ENCODE measurements at regions not wholly inside any gene's neighbourhood (a gene's known extent, or its start where the extent isn't known, plus 50 kb on each side); places are given as distances from the start of the nearest gene placed in this dataset.

GRCh38 chr13:106683918-106684317, 116.0 kb upstream of the ARGLU1 start:
- H3K4me3 ChIP-seq = no peak overlapping the region
- no peaks in the 10 kb centered on the region for H3K9me3 ChIP-seq
- H3K4me1 ChIP-seq = no peaks in the 10 kb centered on the region
- H3K27ac ChIP-seq = no peak overlapping the region
- no peaks in the 10 kb centered on the region for H3K27me3 ChIP-seq
- TF ChIP-seq POLR2AphosphoS5 (IDR thresholded peaks at IDR 0.05) (no peak), CTCF (IDR thresholded peaks at IDR 0.05) (no peak), POLR2A (IDR thresholded peaks at IDR 0.05) (no peak)
- intact Hi-C loops (cut with DNase I; ENCODE audit: low total_unique reads) = no loop called here
- H3K36me3 ChIP-seq = no peaks in the 10 kb centered on the region
- DNase-seq (ENCODE audit: low spot score in 2 of 2) = no peak

GRCh38 chr13:106683179-106683578, 115.2 kb upstream of the ARGLU1 start:
- Histone ChIP-seq H3K36me3 (no peaks in the 10 kb centered on the region), H3K9me3 (no peaks in the 10 kb centered on the region), H3K27me3 (no peaks in the 10 kb centered on the region), H3K27ac (no peak overlapping the region), H3K4me1 (no peaks in the 10 kb centered on the region), H3K4me3 (no peak overlapping the region)
- TF ChIP-seq POLR2AphosphoS5 (IDR thresholded peaks at IDR 0.05) (no peak), POLR2A (IDR thresholded peaks at IDR 0.05) (no peak), CTCF (IDR thresholded peaks at IDR 0.05) (no peak)
- intact Hi-C loops (cut with DNase I; ENCODE audit: low total_unique reads) = no loop called here
- no peak for DNase-seq (ENCODE audit: low spot score in 2 of 2)

GRCh38 chr13:106681997-106682396, 114.1 kb upstream of the ARGLU1 start:
- Histone ChIP-seq H3K4me1 (no peaks in the 10 kb centered on the region), H3K4me3 (no peak overlapping the region), H3K27me3 (no peaks in the 10 kb centered on the region), H3K36me3 (no peaks in the 10 kb centered on the region), H3K27ac (no peak overlapping the region), H3K9me3 (no peaks in the 10 kb centered on the region)
- TF ChIP-seq POLR2A (IDR thresholded peaks at IDR 0.05) = no peak
- no peak for TF ChIP-seq POLR2AphosphoS5 (IDR thresholded peaks at IDR 0.05)
- no peak for TF ChIP-seq CTCF (IDR thresholded peaks at IDR 0.05)
- intact Hi-C loops (cut with DNase I; ENCODE audit: low total_unique reads) = no loop called here
- no peak for DNase-seq (ENCODE audit: low spot score in 2 of 2)

- Histone ChIP-seq H3K36me3 (no peaks in the 10 kb centered on the region), H3K9me3 (no peaks in the 10 kb centered on the region), H3K27ac (no peak overlapping the region), H3K4me1 (no peaks in the 10 kb centered on the region), H3K4me3 (no peak overlapping the region), H3K27me3 (no peaks in the 10 kb centered on the region)
- no peak for DNase-seq (ENCODE audit: low spot score in 2 of 2)
- intact Hi-C loops (cut with DNase I; ENCODE audit: low total_unique reads) = no loop called here
- TF ChIP-seq CTCF (IDR thresholded peaks at IDR 0.05) (no peak), POLR2AphosphoS5 (IDR thresholded peaks at IDR 0.05) (no peak), POLR2A (IDR thresholded peaks at IDR 0.05) (no peak)
These were observed 113.6 kb upstream of the ARGLU1 start for GRCh38 chr13:106681536-106681935.

GRCh38 chr13:106680796-106681472, 113.0 kb upstream of the ARGLU1 start:
- intact Hi-C loops (cut with DNase I; ENCODE audit: low total_unique reads) = no loop called here
- DNase-seq (ENCODE audit: low spot score in 2 of 2) = no peak
- no peak overlapping the region for H3K4me3 ChIP-seq
- no peak for TF ChIP-seq CTCF (IDR thresholded peaks at IDR 0.05)
- TF ChIP-seq POLR2AphosphoS5 (IDR thresholded peaks at IDR 0.05) = no peak
- no peak for TF ChIP-seq POLR2A (IDR thresholded peaks at IDR 0.05)
- no peaks in the 10 kb centered on the region for H3K9me3 ChIP-seq
- H3K4me1 ChIP-seq = no peaks in the 10 kb centered on the region
- no peaks in the 10 kb centered on the region for H3K36me3 ChIP-seq
- H3K27me3 ChIP-seq = no peaks in the 10 kb centered on the region
- H3K27ac ChIP-seq = no peak overlapping the region

Measured in breast epithelium (tissue), 4 donors.